GM12878 (cell line): ENCODE measurements at regions not wholly inside any gene's neighbourhood (a gene's known extent, or its start where the extent isn't known, plus 50 kb on each side); places are given as distances from the start of the nearest gene placed in this dataset.

ENCODE experiments used
- ATAC-seq: fragments of 200-7000 bp; cut with Tn5 transposase; 3 replicates; pipeline ENCODE4 v1.9.1; 2020; ENCODE audit warnings: mild to moderate bottlenecking, moderate library complexity
- BruUV-seq: library from RNA; stranded (reverse); fragments of 400-500 nt; replicated peaks from 2 replicates; lab custom pipeline; 2021; lab: Mats Ljungman, UMichigan
- CTCF ChIA-PET: fragments of 300-600 bp; sonication (Branson Sonifier 250); formaldehyde crosslinking; extraction: SDS; loops from one replicate; lab custom pipeline; 2021; ENCODE audit warnings: inconsistent platforms; lab: Yijun Ruan, JAX
- POLR2A ChIA-PET: fragments of 350-600 bp; formaldehyde crosslinking; extraction: SDS; loops from one replicate; lab custom pipeline; 2021; ENCODE audit warnings: inconsistent platforms; lab: Charles Lee
- RAD21 ChIA-PET: fragments of 300-600 bp; sonication (Branson Sonifier 250); formaldehyde crosslinking; loops from one replicate; lab custom pipeline; 2023; ENCODE audit warnings: antibody characterized with exemption; ENCODE audit not compliant: unreplicated experiment; lab: Charles Lee
- SMC1A ChIA-PET: fragments of 300-600 bp; sonication (Branson Sonifier 250); formaldehyde crosslinking; loops from one replicate; lab custom pipeline; 2023; ENCODE audit not compliant: unreplicated experiment, uncharacterized antibody; lab: Charles Lee
- DNase-seq: peaks from one replicate; pipeline ENCODE4 v3.0.0-alpha.2; 2011; ENCODE audit warnings: low read depth, low spot score
- FAIRE-seq: peaks from 3 replicates; lab custom pipeline; 2011; peaks lifted over from hg19 to GRCh38; lab: Jason Lieb, UNC
- H2AFZ ChIP-seq: 2 replicates; pipeline ENCODE4 v1.6.0; 2011; ENCODE audit warnings: low read depth, low read length, control low read depth; ENCODE audit not compliant: control insufficient read depth
- H3K27ac ChIP-seq: 2 replicates; pipeline ENCODE4 v1.5.1; 2011; ENCODE audit warnings: control low read depth; ENCODE audit not compliant: control insufficient read depth, insufficient read depth
- H3K27me3 ChIP-seq, 2 experiments: replicated peaks in 1 of 2; 2 replicates each; pipeline versions ENCODE4 v1.6.0 to v1.6.1; 2011; ENCODE audit warnings: low read length in 1 of 2; ENCODE audit not compliant: control insufficient read depth in 2 of 2, insufficient read depth in 2 of 2
- H3K36me3 ChIP-seq, 2 experiments: 2 replicates each; pipeline ENCODE4 v1.5.1; 2011; ENCODE audit warnings: low read length in 1 of 2; ENCODE audit not compliant: control insufficient read depth in 2 of 2, insufficient read depth in 2 of 2
- H3K4me1 ChIP-seq: 2 replicates; pipeline ENCODE4 v1.6.1; 2011; ENCODE audit warnings: mild to moderate bottlenecking, low read length, moderate library complexity, mixed read lengths; ENCODE audit not compliant: control insufficient read depth, insufficient read depth
- H3K4me2 ChIP-seq: 2 replicates; pipeline ENCODE4 v1.6.0; 2011; ENCODE audit warnings: control low read depth; ENCODE audit not compliant: control insufficient read depth, insufficient read depth
- H3K4me3 ChIP-seq: fragments of 200-600 bp; sonication (generic); 2 replicates; pipeline ENCODE4 v1.5.1; 2016
- H3K79me2 ChIP-seq: 2 replicates; pipeline ENCODE4 v1.6.0; 2011; ENCODE audit warnings: low read length; ENCODE audit not compliant: control insufficient read depth, insufficient read depth
- H3K9ac ChIP-seq: 2 replicates; pipeline ENCODE4 v1.8.0; 2011; ENCODE audit warnings: low read length, control low read depth, mixed read lengths; ENCODE audit not compliant: control insufficient read depth, insufficient read depth
- H3K9me3 ChIP-seq: replicated peaks from 3 replicates; pipeline ENCODE4 v1.5.1; 2011; ENCODE audit warnings: mild to moderate bottlenecking, low read length; ENCODE audit not compliant: control insufficient read depth, insufficient read depth
- H4K20me1 ChIP-seq: 2 replicates; pipeline ENCODE4 v1.6.0; 2011; ENCODE audit not compliant: control insufficient read depth, insufficient read depth
- CHD2 ChIP-seq: IDR thresholded peaks from 2 replicates; pipeline ENCODE4 v1.6.1; 2011; ENCODE audit warnings: low read depth, low read length, improper control_type of control experiment, borderline replicate concordance
- HSF1 ChIP-seq: fragments of 150-350 bp; IDR thresholded peaks from 2 replicates; pipeline ENCODE4 v1.6.1; 2014; ENCODE audit warnings: mild to moderate bottlenecking, low read depth, low read length
- ZBED1 ChIP-seq: IDR thresholded peaks from 2 replicates; pipeline ENCODE4 v1.6.1; 2016; ENCODE audit warnings: borderline replicate concordance
- WGBS: methylation state at CpG from one replicate; pipeline ENCODE4 v1.1.6; 2016; ENCODE audit warnings: low lambda C conversion rate; ENCODE audit not compliant: insufficient replicate concordance, insufficient coverage; ENCODE audit errors: missing lambda C conversion rate; 5-methylcytosine and 5-hydroxymethylcytosine counted together
- in situ Hi-C: fragments of 300-500 bp; cut with MboI; formaldehyde crosslinking; loops from 9 replicates; pipeline ENCODE4 v1.14.3; 2018; ENCODE audit warnings: mixed read lengths
- intact Hi-C: fragments of 100-400 bp; cut with micrococcal nuclease; formaldehyde crosslinking; loops from one replicate; pipeline ENCODE4 v1.14.2; 2022; ENCODE audit not compliant: unreplicated experiment

DNA sequence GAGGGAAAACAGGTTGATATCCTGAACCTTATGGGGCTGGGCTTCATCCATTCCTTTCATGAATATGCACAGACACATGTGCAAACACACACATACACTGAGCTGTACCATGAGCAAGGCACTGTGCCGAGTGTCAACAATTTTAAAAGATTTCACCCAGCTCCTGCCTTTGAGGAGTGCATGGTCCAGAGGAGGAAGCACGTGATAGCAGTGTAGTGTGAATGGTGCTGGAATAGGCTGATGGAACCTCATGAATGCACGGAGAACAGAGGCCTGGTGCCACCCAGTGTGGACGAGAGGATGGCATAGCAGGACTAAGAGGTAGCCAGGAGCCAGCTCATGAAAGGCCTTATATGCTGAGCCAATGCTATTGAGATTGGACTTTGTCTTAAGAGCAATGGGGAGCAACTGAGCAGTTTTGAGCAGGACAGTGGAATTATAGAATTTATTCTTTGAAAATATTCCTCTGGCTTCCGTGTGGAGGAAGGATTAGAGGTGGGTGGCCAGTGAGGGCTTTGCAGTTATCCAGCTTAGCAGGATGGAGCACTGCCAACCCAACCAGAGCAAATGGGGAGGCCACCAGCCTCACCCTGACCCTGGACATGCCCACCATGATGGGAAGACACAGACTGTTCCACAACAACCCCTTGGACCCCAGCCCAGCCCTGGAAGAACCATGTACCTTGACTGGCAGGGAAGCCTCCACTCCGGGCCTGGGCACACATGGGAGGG lies 84.4 kb downstream of the UNC5CL start (continued):
- no peak for TF ChIP-seq ZBED1
- TF ChIP-seq, all 136 proteins: peak for 0

DNA sequence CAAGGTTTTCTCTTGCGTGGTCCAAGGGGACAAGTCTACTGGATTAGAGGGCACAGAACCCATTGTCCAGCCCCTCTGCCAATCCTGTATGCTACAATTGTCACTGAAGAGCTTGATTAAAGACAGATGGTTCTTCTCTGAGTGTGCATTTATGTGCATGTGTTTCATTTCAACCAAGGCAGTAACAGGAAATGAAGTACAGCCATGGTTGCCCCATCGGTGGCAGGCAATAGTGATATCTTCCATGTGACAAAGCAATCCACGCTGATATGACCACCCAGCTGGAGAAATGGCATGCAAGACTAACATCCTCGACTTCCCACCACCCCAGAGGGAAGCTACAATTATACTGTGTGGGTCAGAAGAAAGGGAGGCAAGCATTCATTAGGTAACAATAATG lies 85.5 kb downstream of the UNC5CL start:
- Histone ChIP-seq H2AFZ (no peak overlapping the region), H3K27ac (no peak overlapping the region), H3K4me2 (no peak overlapping the region), H4K20me1 (no peaks in the 10 kb centered on the region; the same call in 1 of the 2 replicates), H3K79me2 (no peaks in the 10 kb centered on the region), H3K4me1 (no peaks in the 10 kb centered on the region), H3K9ac (no peak overlapping the region), H3K4me3 (no peak overlapping the region), H3K9me3 (no peaks in the 10 kb centered on the region), H3K27me3 (peaks cover 0 to 7% of the 10 kb centered on the region in 2 experiments; a peak in 3 of 4 replicates), H3K36me3 (no peaks in the 10 kb centered on the region)
- in situ Hi-C loops, result no loop called here
- DNase-seq, result no peak
- SMC1A ChIA-PET, result no interaction called here
- POLR2A ChIA-PET, result no interaction called here
- no peak for ATAC-seq
- intact Hi-C loops, result no loop called here
- FAIRE-seq, result no peak
- CTCF ChIA-PET, result interaction anchor here (1.1 kb wide), 1 partner anchor 8 kb away, joined by 3 read pairs; no protein-coding TSS in a partner anchor
- WGBS, result 28% methylated on average over 4 of the region's 4 CpGs
- RAD21 ChIA-PET, result no interaction called here
- BruUV-seq, result no TSS peak
- TF ChIP-seq CHD2 (no peak), HSF1 (no peak)
